Suprapubic skin (tissue), 4 donors: ENCODE measurements at regions not wholly inside any gene's neighbourhood (a gene's known extent, or its start where the extent isn't known, plus 50 kb on each side); places are given as distances from the start of the nearest gene placed in this dataset.
"Not testable (repeated sequence)": the region's sequence is repeated elsewhere in the genome, so short reads cannot be mapped to it uniquely, and the experiment has no call there.

Experiments
- DNase-seq, 2 donors: peaks; one replicate each; pipeline ENCODE4 v3.0.0-alpha.2; 2019; ENCODE audit warnings: low spot score in 2 of 2
- H3K27ac ChIP-seq: fragments of 200-600 bp; sonication (generic); one replicate; pipeline ENCODE4 v1.5.1; 2019
- H3K27me3 ChIP-seq: fragments of 200-600 bp; sonication (generic); one replicate; pipeline ENCODE4 v1.5.1; 2019
- H3K36me3 ChIP-seq: fragments of 200-600 bp; sonication (generic); one replicate; pipeline ENCODE4 v1.5.1; 2019
- H3K4me1 ChIP-seq: fragments of 200-600 bp; sonication (generic); one replicate; pipeline ENCODE4 v1.5.1; 2019
- H3K4me3 ChIP-seq: fragments of 200-600 bp; sonication (generic); one replicate; pipeline ENCODE4 v1.5.1; 2019; ENCODE audit warnings: mild to moderate bottlenecking
- H3K9me3 ChIP-seq: fragments of 200-600 bp; sonication (generic); one replicate; pipeline ENCODE4 v1.5.1; 2019
- CTCF ChIP-seq, 2 donors: fragments of 200-600 bp in 1 of 2; fragments of 450-650 bp in 1 of 2; sonication (generic) in 1 of 2; IDR thresholded peaks; one replicate each; pipeline ENCODE4 v1.5.1; 2016 to 2019; ENCODE audit warnings: antibody characterized with exemption in 2 of 2, mild to moderate bottlenecking in 1 of 2, moderate library complexity in 1 of 2
- EP300 ChIP-seq: sonication (generic); formaldehyde crosslinking; IDR thresholded peaks from one replicate; pipeline ENCODE4 v1.6.1; 2017; ENCODE audit warnings: antibody characterized with exemption
- POLR2A ChIP-seq, 2 donors: fragments of 450-650 bp; IDR thresholded peaks; one replicate each; pipeline ENCODE4 v1.6.1; 2017; ENCODE audit warnings: antibody characterized with exemption in 2 of 2, mild to moderate bottlenecking in 2 of 2, moderate library complexity in 2 of 2
- POLR2AphosphoS5 ChIP-seq, 3 donors: sonication (generic); formaldehyde crosslinking; IDR thresholded peaks; one replicate each; pipeline ENCODE4 v1.6.1; 2017; ENCODE audit warnings: antibody characterized with exemption in 3 of 3
- WGBS: methylation state at CpG from one replicate; pipeline ENCODE4 v1.1.5; 2018; 5-methylcytosine and 5-hydroxymethylcytosine counted together

- Histone ChIP-seq H3K4me1 (peaks cover 3% of the 10 kb centered on the region), H3K27me3 (no peaks in the 10 kb centered on the region), H3K36me3 (no peaks in the 10 kb centered on the region), H3K9me3 (no peaks in the 10 kb centered on the region), H3K4me3 (no peak overlapping the region), H3K27ac (no peak overlapping the region)
- TF ChIP-seq EP300: no peak
- no peak for TF ChIP-seq POLR2AphosphoS5 (IDR thresholded peaks at IDR 0.05)
- TF ChIP-seq POLR2A (IDR thresholded peaks at IDR 0.05): no peak
- TF ChIP-seq CTCF (IDR thresholded peaks at IDR 0.05): no peak
- DNase-seq: no peak
- 87% methylated on average over 3 of the region's 3 CpGs for WGBS
Observed at GRCh38 chr13:44785401-44785800, 203.9 kb downstream of the NUFIP1 start.

- H3K4me3 ChIP-seq: no peak overlapping the region
- no peak for TF ChIP-seq CTCF (IDR thresholded peaks at IDR 0.05)
- no peak for TF ChIP-seq EP300
- no peak for TF ChIP-seq POLR2AphosphoS5 (IDR thresholded peaks at IDR 0.05)
- DNase-seq: no peak
- WGBS: 97% methylated on average over 2 of the region's 2 CpGs
- no peaks in the 10 kb centered on the region for H3K9me3 ChIP-seq
- no peaks in the 10 kb centered on the region for H3K27me3 ChIP-seq
- H3K27ac ChIP-seq: no peak overlapping the region
- H3K36me3 ChIP-seq: no peaks in the 10 kb centered on the region
- no peaks in the 10 kb centered on the region for H3K4me1 ChIP-seq
Observed at GRCh38 chr13:44784708-44785080, 204.6 kb downstream of the NUFIP1 start.

GRCh38 chr13:44783994-44784707 is 205.1 kb downstream of the NUFIP1 start:
- no peak overlapping the region for H3K27ac ChIP-seq
- H3K4me1 ChIP-seq: no peaks in the 10 kb centered on the region
- H3K27me3 ChIP-seq: no peaks in the 10 kb centered on the region
- H3K36me3 ChIP-seq: no peaks in the 10 kb centered on the region
- H3K4me3 ChIP-seq: no peak overlapping the region
- DNase-seq: no peak
- no peaks in the 10 kb centered on the region for H3K9me3 ChIP-seq
- WGBS: 86% methylated on average over 4 of the region's 4 CpGs
- no peak for TF ChIP-seq POLR2AphosphoS5 (IDR thresholded peaks at IDR 0.05)
- no peak for TF ChIP-seq POLR2A (IDR thresholded peaks at IDR 0.05)
- TF ChIP-seq EP300: no peak
- no peak for TF ChIP-seq CTCF (IDR thresholded peaks at IDR 0.05)

GRCh38 chr13:44780591-44781280 is 204.6 kb upstream of the TSC22D1 start:
- no peak overlapping the region for H3K27ac ChIP-seq
- no peaks in the 10 kb centered on the region for H3K4me1 ChIP-seq
- no peaks in the 10 kb centered on the region for H3K36me3 ChIP-seq
- no peak for DNase-seq
- 88% methylated on average over 10 of the region's 10 CpGs for WGBS
- no peak overlapping the region for H3K4me3 ChIP-seq
- TF ChIP-seq POLR2A (IDR thresholded peaks at IDR 0.05): no peak
- TF ChIP-seq CTCF (IDR thresholded peaks at IDR 0.05): no peak
- TF ChIP-seq POLR2AphosphoS5 (IDR thresholded peaks at IDR 0.05): no peak
- no peaks in the 10 kb centered on the region for H3K9me3 ChIP-seq
- no peaks in the 10 kb centered on the region for H3K27me3 ChIP-seq

GRCh38 chr13:44778761-44779484 is 202.8 kb upstream of the TSC22D1 start:
- Histone ChIP-seq H3K36me3 (no peaks in the 10 kb centered on the region), H3K9me3 (no peaks in the 10 kb centered on the region), H3K4me3 (no peak overlapping the region), H3K27me3 (no peaks in the 10 kb centered on the region), H3K4me1 (no peaks in the 10 kb centered on the region), H3K27ac (no peak overlapping the region)
- no peak for DNase-seq
- TF ChIP-seq POLR2A (IDR thresholded peaks at IDR 0.05): no peak
- TF ChIP-seq EP300: no peak
- TF ChIP-seq CTCF (IDR thresholded peaks at IDR 0.05): no peak
- TF ChIP-seq POLR2AphosphoS5 (IDR thresholded peaks at IDR 0.05): no peak
- WGBS: 70% methylated on average over 9 of the region's 9 CpGs

GRCh38 chr13:44775290-44775689 is 199.2 kb upstream of the TSC22D1 start:
- H3K4me3 ChIP-seq, DNase-seq, H3K9me3 ChIP-seq, H3K27me3 ChIP-seq, H3K36me3 ChIP-seq, H3K4me1 ChIP-seq, H3K27ac ChIP-seq: not testable (repeated sequence)
- WGBS: 92% methylated on average over 3 of the region's 3 CpGs
